Thoracic aorta (tissue), 2 donors: ENCODE measurements at regions not wholly inside any gene's neighbourhood (a gene's known extent, or its start where the extent isn't known, plus 50 kb on each side); places are given as distances from the start of the nearest gene placed in this dataset.

ENCODE experiments used
- ATAC-seq: fragments of 150-250 bp; one replicate; pipeline ENCODE4 v1.8.0; 2017; ENCODE audit warnings: low read depth; ENCODE audit not compliant: insufficient number of reproducible peaks, low FRiP score
- DNase-seq: peaks from one replicate; pipeline ENCODE4 v3.0.0-alpha.2; 2020; ENCODE audit warnings: low spot score
- H3K27ac ChIP-seq, 2 donors: fragments of 200-600 bp; sonication (generic); 1 replicate in 1 of 2; 2 replicates in 1 of 2; pipeline ENCODE4 v1.5.1; 2016; ENCODE audit warnings: mild to moderate bottlenecking in 2 of 2, moderate library complexity in 2 of 2
- H3K27me3 ChIP-seq: fragments of 200-600 bp; sonication (generic); replicated peaks from 2 replicates; pipeline ENCODE4 v1.6.0; 2016; ENCODE audit warnings: mild to moderate bottlenecking; ENCODE audit not compliant: insufficient read depth
- H3K36me3 ChIP-seq: fragments of 200-600 bp; sonication (generic); one replicate; pipeline ENCODE4 v1.5.1; 2016
- H3K4me1 ChIP-seq, 2 donors: fragments of 200-600 bp; sonication (generic); 1 replicate in 1 of 2; 2 replicates in 1 of 2; pipeline versions ENCODE4 v1.5.1 to v1.6.0; 2016; ENCODE audit warnings: low read depth in 2 of 2, mild to moderate bottlenecking in 1 of 2; ENCODE audit not compliant: control insufficient read depth in 1 of 2
- H3K4me3 ChIP-seq: fragments of 200-600 bp; sonication (generic); 2 replicates; pipeline ENCODE4 v1.5.1; 2016; ENCODE audit warnings: mild to moderate bottlenecking
- H3K9me3 ChIP-seq: fragments of 200-600 bp; sonication (generic); 2 replicates; pipeline ENCODE4 v1.5.1; 2016
- TF ChIP-seq, protein P1 (sequence below): fragments of 200-600 bp; sonication (generic); IDR thresholded peaks from one replicate; pipeline ENCODE4 v1.5.1; 2019; ENCODE audit warnings: antibody characterized with exemption

DNA sequence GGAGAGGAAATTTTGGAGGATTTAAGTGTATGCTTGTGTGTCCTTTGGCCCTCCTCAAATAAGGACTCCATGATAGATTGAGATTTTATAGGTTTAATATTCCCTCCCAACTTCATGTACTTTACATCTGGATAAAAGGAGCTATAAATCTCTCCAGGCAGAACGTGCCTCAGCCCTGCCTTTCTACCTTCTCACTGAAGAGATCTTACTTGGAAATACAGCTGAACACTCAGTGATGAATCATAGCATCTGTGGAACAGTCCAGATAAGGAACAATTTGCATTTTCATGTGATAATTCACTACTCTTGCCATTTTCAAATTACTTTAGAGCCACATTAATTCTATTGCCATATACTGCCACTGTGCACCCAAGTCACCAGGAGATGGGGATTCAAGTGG, 364.6 kb upstream of the PODXL start:
- TF ChIP-seq, protein P1, sequence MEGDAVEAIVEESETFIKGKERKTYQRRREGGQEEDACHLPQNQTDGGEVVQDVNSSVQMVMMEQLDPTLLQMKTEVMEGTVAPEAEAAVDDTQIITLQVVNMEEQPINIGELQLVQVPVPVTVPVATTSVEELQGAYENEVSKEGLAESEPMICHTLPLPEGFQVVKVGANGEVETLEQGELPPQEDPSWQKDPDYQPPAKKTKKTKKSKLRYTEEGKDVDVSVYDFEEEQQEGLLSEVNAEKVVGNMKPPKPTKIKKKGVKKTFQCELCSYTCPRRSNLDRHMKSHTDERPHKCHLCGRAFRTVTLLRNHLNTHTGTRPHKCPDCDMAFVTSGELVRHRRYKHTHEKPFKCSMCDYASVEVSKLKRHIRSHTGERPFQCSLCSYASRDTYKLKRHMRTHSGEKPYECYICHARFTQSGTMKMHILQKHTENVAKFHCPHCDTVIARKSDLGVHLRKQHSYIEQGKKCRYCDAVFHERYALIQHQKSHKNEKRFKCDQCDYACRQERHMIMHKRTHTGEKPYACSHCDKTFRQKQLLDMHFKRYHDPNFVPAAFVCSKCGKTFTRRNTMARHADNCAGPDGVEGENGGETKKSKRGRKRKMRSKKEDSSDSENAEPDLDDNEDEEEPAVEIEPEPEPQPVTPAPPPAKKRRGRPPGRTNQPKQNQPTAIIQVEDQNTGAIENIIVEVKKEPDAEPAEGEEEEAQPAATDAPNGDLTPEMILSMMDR: no peak
- ATAC-seq (no peak), DNase-seq (no peak)
- Histone ChIP-seq H3K9me3 (no peaks in the 10 kb centered on the region), H3K27me3 (no peaks in the 10 kb centered on the region), H3K27ac (no peak overlapping the region), H3K4me1 (no peaks in the 10 kb centered on the region), H3K4me3 (no peak overlapping the region), H3K36me3 (no peaks in the 10 kb centered on the region)

DNA sequence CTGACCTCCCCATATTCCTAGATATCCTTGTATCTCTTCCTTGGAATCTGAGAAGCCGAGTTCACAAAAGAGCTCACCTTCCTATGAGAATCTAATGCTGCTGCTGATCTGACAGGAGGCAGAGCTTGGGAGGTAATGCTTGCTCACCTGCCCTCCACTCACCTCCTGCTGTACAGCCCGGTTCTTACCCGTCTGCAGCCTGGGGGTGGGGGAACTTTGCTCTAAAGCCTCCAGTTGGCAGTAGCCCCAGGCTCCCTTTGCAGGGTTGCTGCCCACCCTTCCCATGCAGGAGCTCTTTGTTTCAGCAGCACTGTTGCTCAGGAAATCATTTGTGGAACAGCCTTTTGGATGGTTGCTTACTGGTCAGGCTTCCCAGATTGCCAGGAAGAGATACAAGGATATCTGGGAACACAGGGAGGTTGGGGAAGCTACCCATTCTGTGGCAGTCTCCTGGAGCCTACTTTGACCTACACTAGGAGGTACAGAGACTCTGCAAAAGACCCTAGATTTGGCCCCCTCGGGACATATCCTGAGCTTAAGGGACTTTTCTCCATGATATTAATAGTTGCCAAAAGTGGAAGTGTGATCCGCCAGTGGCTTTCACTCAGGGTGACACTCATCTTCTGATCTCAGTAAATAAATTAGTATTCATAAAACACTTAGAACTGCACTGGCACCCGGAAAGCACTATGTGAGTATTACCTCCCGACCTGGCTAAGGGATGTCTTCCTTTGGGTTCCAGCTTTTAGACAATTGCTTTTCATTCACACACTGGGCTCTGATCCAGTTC, 363.7 kb upstream of the PODXL start:
- H3K4me1 ChIP-seq: no peaks in the 10 kb centered on the region
- ATAC-seq (no peak), DNase-seq (no peak)
- H3K4me3 ChIP-seq: no peak overlapping the region
- H3K9me3 ChIP-seq: no peaks in the 10 kb centered on the region
- no peaks in the 10 kb centered on the region for H3K27me3 ChIP-seq
- H3K36me3 ChIP-seq: no peaks in the 10 kb centered on the region
- no peak overlapping the region for H3K27ac ChIP-seq
- TF ChIP-seq, protein P1: no peak

DNA sequence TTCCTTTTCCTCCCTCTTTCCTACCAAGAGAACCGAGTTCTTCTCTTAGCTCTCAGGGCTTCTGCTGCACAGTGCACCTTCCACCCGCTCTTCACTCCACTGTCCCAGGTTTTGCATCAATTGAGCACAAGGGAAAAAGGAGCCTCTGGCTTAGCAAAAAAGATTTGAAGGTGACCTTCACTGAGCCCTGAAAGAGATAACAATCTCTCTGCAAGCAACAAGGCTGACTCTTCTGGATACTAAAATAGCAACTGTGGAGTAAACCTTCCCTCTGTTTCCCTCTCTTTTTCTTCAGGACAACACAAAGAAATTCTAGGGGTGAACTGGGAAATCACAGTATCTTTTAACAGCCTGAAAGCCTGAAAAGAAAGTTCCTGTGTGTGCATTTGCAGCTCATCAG, 354.7 kb upstream of the PODXL start:
- no peaks in the 10 kb centered on the region for H3K36me3 ChIP-seq
- no peak overlapping the region for H3K4me3 ChIP-seq
- DNase-seq: no peak
- no peak for ATAC-seq
- H3K27me3 ChIP-seq: no peaks in the 10 kb centered on the region
- no peaks in the 10 kb centered on the region for H3K9me3 ChIP-seq
- H3K4me1 ChIP-seq: no peaks in the 10 kb centered on the region
- TF ChIP-seq, protein P1: no peak
- no peak overlapping the region for H3K27ac ChIP-seq

DNA sequence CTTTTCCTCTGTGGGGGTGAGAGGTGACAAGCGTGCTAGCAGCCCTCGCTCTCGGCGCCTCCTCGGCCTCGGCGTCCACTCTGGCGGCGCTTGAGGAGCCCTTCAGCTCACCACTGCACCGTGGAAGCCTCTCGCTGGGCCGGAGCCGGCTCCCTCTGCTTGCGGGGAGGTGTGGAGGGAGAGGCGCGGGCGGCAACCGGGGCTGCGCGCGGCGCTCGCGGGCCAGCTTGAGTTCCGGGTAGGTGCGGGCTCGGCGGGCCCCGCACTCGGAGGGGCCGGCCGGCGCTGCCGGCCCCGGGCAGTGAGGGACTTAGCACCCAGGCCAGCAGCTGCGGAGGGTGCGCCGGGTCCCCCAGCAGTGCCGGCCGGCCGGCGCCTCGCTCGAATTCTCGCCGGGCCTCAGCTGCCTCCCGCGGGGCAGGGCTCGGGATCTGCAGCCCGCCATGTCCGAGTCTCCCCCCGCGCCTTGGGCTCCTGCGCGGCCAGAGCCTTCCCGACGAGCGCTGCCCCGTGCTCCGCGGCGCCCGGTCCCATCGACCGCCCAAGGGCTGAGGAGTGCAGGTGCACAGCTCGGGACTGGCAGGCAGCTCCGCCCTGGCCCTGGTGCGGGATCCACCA, 352.8 kb upstream of the PODXL start:
- Histone ChIP-seq H3K9me3 (no peaks in the 10 kb centered on the region), H3K27ac (no peak overlapping the region), H3K4me3 (peak overlapping the region; percentile 57), H3K27me3 (no peaks in the 10 kb centered on the region), H3K36me3 (no peaks in the 10 kb centered on the region), H3K4me1 (no peaks in the 10 kb centered on the region)
- ATAC-seq (no peak), DNase-seq (no peak)
- TF ChIP-seq, protein P1: no peak

DNA sequence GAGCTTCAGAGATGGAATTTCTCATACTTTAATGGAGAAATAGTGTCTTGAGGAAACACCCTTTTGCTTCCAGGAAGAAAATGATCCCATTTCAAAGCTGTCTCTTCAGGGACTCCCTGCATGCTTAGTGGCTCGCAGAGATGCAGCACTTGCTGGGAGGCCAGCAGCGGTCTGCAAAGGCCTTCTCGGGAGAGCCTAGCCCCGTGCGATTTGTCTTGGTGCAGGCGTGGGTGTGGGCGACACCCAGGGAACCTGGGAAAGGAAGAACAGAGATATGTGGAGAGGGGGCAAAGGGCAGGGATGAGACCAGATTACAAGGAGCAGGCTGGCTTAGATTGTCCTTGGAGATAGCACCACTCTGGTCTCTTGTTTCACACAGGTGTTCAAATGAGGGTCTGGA, 352.3 kb upstream of the PODXL start:
- H3K9me3 ChIP-seq: no peaks in the 10 kb centered on the region
- H3K4me1 ChIP-seq: no peaks in the 10 kb centered on the region
- TF ChIP-seq, protein P1: no peak
- no peak overlapping the region for H3K27ac ChIP-seq
- no peaks in the 10 kb centered on the region for H3K27me3 ChIP-seq
- H3K4me3 ChIP-seq: no peak overlapping the region
- no peaks in the 10 kb centered on the region for H3K36me3 ChIP-seq
- no peak for ATAC-seq
- DNase-seq: no peak
